ENCODE measurements at regions not wholly inside any gene's neighbourhood (a gene's known extent, or its start where the extent isn't known, plus 50 kb on each side); places are given as distances from the start of the nearest gene placed in this dataset.

GRCh38 chr4:125838202-125838601 is 523.4 kb downstream of the FAT4 start (continued):
- TF ChIP-seq ZNF687 (CRISPR knock-in tag; IDR thresholded peaks at IDR 0.05) (no peak), NFRKB (IDR thresholded peaks at IDR 0.05) (no peak), NCOA5 (CRISPR knock-in tag; IDR thresholded peaks at IDR 0.05) (no peak), ZNF446 (CRISPR knock-in tag; IDR thresholded peaks at IDR 0.05) (no peak), ZNF780A (CRISPR knock-in tag; IDR thresholded peaks at IDR 0.05) (no peak), ZNF770 (CRISPR knock-in tag; IDR thresholded peaks at IDR 0.05) (no peak), TCF7L2 (IDR thresholded peaks at IDR 0.05; ENCODE audit: low read depth, low read length) (no peak), GATA4 (IDR thresholded peaks at IDR 0.05; ENCODE audit: borderline replicate concordance, low read depth) (no peak), MBD4 (IDR thresholded peaks at IDR 0.05; ENCODE audit: borderline replicate concordance, low read length) (no peak), MAZ (IDR thresholded peaks at IDR 0.05; ENCODE audit: borderline replicate concordance, low read depth, low read length) (no peak), MAZ (CRISPR knock-in tag; IDR thresholded peaks at IDR 0.05; ENCODE audit: low read depth) (no peak), ATF7 (IDR thresholded peaks at IDR 0.05) (no peak), ATF7 (CRISPR knock-in tag; IDR thresholded peaks at IDR 0.05) (no peak), NFE2L2 (IDR thresholded peaks at IDR 0.05; ENCODE audit: low read length) (no peak)
